ENCODE measurements at regions not wholly inside any gene's neighbourhood (a gene's known extent, or its start where the extent isn't known, plus 50 kb on each side); places are given as distances from the start of the nearest gene placed in this dataset.

DNA sequence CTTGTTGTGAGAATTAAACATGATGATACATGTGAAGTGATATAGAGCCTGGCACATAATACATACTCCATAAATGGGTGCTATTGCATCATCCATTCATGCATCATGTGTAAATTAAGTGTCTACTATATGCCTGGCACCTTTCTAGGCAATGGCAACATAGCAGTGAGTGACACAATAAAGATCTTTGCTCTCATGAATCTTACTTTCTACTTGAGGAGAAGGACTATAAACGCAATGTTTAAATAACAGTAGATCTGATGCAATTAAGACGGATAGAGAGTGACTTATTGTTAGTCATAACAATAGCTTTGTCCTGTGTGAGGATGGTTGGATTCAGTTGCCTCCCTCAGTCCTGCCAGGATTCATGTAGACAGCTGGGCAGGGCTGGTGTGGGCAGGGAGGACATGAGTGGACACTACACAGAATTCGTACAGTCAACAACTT, 88.4 kb upstream of the NPAS2 start:
- TF ChIP-seq, protein P1, sequence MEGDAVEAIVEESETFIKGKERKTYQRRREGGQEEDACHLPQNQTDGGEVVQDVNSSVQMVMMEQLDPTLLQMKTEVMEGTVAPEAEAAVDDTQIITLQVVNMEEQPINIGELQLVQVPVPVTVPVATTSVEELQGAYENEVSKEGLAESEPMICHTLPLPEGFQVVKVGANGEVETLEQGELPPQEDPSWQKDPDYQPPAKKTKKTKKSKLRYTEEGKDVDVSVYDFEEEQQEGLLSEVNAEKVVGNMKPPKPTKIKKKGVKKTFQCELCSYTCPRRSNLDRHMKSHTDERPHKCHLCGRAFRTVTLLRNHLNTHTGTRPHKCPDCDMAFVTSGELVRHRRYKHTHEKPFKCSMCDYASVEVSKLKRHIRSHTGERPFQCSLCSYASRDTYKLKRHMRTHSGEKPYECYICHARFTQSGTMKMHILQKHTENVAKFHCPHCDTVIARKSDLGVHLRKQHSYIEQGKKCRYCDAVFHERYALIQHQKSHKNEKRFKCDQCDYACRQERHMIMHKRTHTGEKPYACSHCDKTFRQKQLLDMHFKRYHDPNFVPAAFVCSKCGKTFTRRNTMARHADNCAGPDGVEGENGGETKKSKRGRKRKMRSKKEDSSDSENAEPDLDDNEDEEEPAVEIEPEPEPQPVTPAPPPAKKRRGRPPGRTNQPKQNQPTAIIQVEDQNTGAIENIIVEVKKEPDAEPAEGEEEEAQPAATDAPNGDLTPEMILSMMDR (IDR thresholded peaks at IDR 0.05): no peak
- no peak for TF ChIP-seq POLR2A (IDR thresholded peaks at IDR 0.05)
